ENCODE measurements at regions not wholly inside any gene's neighbourhood (a gene's known extent, or its start where the extent isn't known, plus 50 kb on each side); places are given as distances from the start of the nearest gene placed in this dataset.

DNA sequence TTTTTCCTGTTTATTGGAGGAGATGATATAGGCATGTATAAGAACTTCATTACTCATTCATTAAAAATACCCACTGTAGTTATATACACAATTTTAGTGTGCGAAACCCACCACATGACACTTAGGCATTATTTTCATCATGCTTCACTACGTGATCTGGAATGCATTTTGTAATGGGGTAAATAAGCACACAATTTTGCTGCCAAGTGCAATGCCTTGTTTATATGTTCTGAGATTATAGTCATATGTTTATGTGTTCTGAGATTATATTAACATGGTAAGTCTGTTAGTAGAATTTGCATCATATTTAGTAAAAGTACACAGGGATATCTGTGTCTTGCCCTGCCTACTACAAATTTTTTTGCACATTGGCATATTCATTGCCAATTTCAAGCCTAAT lies 1123.0 kb downstream of the LRFN5 start:
- no peak overlapping the region for H3K27ac Mint-ChIP-seq
- intact Hi-C loops (cut with micrococcal nuclease), result no loop called here
- H3K4me3 Mint-ChIP-seq, result no peak overlapping the region
- no peaks in the 10 kb centered on the region for H3K4me1 Mint-ChIP-seq
- H3K9me3 Mint-ChIP-seq, result peaks cover 5% of the 10 kb centered on the region
- no peaks in the 10 kb centered on the region for H3K36me3 Mint-ChIP-seq (ENCODE audit: low read depth)
- DNase-seq, result no peak
- H3K27me3 Mint-ChIP-seq, result no peaks in the 10 kb centered on the region

- H3K4me1 Mint-ChIP-seq, result no peaks in the 10 kb centered on the region
- H3K27ac Mint-ChIP-seq, result no peak overlapping the region
- DNase-seq, result no peak
- H3K27me3 Mint-ChIP-seq, result no peaks in the 10 kb centered on the region
- H3K4me3 Mint-ChIP-seq, result no peak overlapping the region
- no peaks in the 10 kb centered on the region for H3K36me3 Mint-ChIP-seq (ENCODE audit: low read depth)
- intact Hi-C loops (cut with micrococcal nuclease), result no loop called here
- peaks cover 5% of the 10 kb centered on the region for H3K9me3 Mint-ChIP-seq
These were observed 1112.7 kb downstream of the LRFN5 start for GRCh38 chr14:42719391-42719790.

GRCh38 chr14:42715316-42715715 lies 1108.6 kb downstream of the LRFN5 start:
- no peaks in the 10 kb centered on the region for H3K27me3 Mint-ChIP-seq
- no peaks in the 10 kb centered on the region for H3K36me3 Mint-ChIP-seq (ENCODE audit: low read depth)
- H3K9me3 Mint-ChIP-seq, result peaks cover 5% of the 10 kb centered on the region
- H3K27ac Mint-ChIP-seq, result no peak overlapping the region
- no peak overlapping the region for H3K4me3 Mint-ChIP-seq
- no peak for DNase-seq
- no peaks in the 10 kb centered on the region for H3K4me1 Mint-ChIP-seq
- intact Hi-C loops (cut with micrococcal nuclease), result no loop called here

GRCh38 chr14:42710071-42710470 lies 1103.4 kb downstream of the LRFN5 start:
- intact Hi-C loops (cut with micrococcal nuclease), result no loop called here
- no peak overlapping the region for H3K4me3 Mint-ChIP-seq
- no peak overlapping the region for H3K27ac Mint-ChIP-seq
- H3K27me3 Mint-ChIP-seq, result no peaks in the 10 kb centered on the region
- no peaks in the 10 kb centered on the region for H3K4me1 Mint-ChIP-seq
- H3K36me3 Mint-ChIP-seq (ENCODE audit: low read depth), result no peaks in the 10 kb centered on the region
- DNase-seq, result no peak
- H3K9me3 Mint-ChIP-seq, result peaks cover 5% of the 10 kb centered on the region

DNA sequence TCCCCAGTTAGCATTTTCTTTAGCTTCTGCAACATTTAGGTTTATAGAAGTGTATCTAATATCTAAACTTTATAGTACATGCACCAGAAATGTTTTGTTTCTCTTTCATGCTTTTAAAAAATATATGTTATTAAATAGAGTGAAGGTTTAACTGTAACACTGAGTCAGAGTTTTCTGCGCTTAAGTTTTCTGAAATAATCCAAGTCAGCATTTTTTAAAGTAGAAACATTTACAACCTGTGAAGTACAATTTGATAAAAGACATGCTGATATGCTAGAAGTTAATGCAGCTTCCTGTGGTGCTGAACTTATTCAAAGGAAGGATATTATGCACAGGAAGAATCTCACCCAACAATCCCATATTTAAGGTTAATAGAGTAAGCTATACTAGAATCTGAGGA lies 1096.8 kb downstream of the LRFN5 start:
- no peak overlapping the region for H3K27ac Mint-ChIP-seq
- intact Hi-C loops (cut with micrococcal nuclease), result no loop called here

DNA sequence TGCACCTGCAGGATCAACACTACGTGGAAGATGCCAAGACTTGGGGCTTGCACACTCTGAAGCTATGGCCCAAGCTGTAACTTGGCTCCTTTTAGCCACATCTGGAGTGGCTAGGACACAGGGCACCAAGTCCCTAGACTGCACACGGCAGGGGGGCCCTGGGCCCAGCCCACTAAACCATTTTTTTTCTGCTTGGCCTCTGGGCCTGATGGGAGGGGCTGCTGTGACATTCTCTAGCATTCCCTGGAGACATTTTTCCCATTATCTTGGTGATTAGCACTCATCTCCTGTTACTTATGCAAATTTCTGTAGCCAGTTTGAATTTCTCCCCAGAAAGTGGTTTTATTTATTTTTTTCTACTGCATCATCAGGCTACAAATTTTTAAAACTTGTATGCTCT lies 1080.7 kb downstream of the LRFN5 start:
- H3K27me3 Mint-ChIP-seq, result no peaks in the 10 kb centered on the region
- intact Hi-C loops (cut with micrococcal nuclease), result no loop called here
- H3K9me3 Mint-ChIP-seq, result peaks cover 3% of the 10 kb centered on the region
- H3K27ac Mint-ChIP-seq, result no peak overlapping the region
- no peaks in the 10 kb centered on the region for H3K4me1 Mint-ChIP-seq
- no peak overlapping the region for H3K4me3 Mint-ChIP-seq
- no peaks in the 10 kb centered on the region for H3K36me3 Mint-ChIP-seq (ENCODE audit: low read depth)
- no peak for DNase-seq

More for the DNA sequence above, 1096.8 kb downstream of the LRFN5 start:
- Mint-ChIP-seq H3K9me3 (peaks cover 4% of the 10 kb centered on the region), H3K4me1 (no peaks in the 10 kb centered on the region), H3K36me3 (ENCODE audit: low read depth) (no peaks in the 10 kb centered on the region), H3K4me3 (no peak overlapping the region), H3K27me3 (no peaks in the 10 kb centered on the region)
- DNase-seq, result no peak

GRCh38 chr14:42683707-42684106 lies 1077.0 kb downstream of the LRFN5 start:
- Mint-ChIP-seq H3K4me3 (no peak overlapping the region), H3K36me3 (ENCODE audit: low read depth) (no peaks in the 10 kb centered on the region), H3K4me1 (no peaks in the 10 kb centered on the region), H3K27me3 (no peaks in the 10 kb centered on the region), H3K27ac (no peak overlapping the region), H3K9me3 (peaks cover 3% of the 10 kb centered on the region)
- intact Hi-C loops (cut with micrococcal nuclease), result no loop called here
- DNase-seq, result no peak

DNA sequence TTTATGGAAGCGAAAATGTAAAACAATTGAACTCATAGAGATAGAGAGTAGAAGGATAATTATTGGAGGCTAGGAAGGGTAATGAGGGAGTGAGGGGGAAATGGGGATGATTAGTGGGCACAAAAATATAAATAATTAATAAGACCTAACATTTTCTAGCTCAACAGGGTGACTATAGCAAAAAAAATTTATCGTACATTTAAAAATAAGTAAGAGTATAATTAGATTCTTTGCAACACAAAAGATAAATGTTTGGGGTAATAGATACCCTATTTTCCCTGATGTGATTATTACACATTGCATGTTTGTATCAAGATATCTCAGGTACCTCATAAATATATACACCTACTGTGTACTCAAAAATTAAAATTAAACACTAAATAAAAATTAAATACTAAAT lies 1070.0 kb downstream of the LRFN5 start:
- intact Hi-C loops (cut with micrococcal nuclease), result no loop called here
- no peaks in the 10 kb centered on the region for H3K4me1 Mint-ChIP-seq
- H3K36me3 Mint-ChIP-seq (ENCODE audit: low read depth), result no peaks in the 10 kb centered on the region
- DNase-seq, result no peak
- no peaks in the 10 kb centered on the region for H3K27me3 Mint-ChIP-seq
- H3K9me3 Mint-ChIP-seq, result no peaks in the 10 kb centered on the region
- no peak overlapping the region for H3K27ac Mint-ChIP-seq
- no peak overlapping the region for H3K4me3 Mint-ChIP-seq

- H3K4me1 Mint-ChIP-seq, result no peaks in the 10 kb centered on the region
- DNase-seq, result no peak
- no peak overlapping the region for H3K27ac Mint-ChIP-seq
- intact Hi-C loops (cut with micrococcal nuclease), result no loop called here
- H3K9me3 Mint-ChIP-seq, result no peaks in the 10 kb centered on the region
- H3K27me3 Mint-ChIP-seq, result no peaks in the 10 kb centered on the region
- H3K4me3 Mint-ChIP-seq, result no peak overlapping the region
- H3K36me3 Mint-ChIP-seq (ENCODE audit: low read depth), result no peaks in the 10 kb centered on the region
These were observed 1067.3 kb downstream of the LRFN5 start for GRCh38 chr14:42673963-42674362.

- Mint-ChIP-seq H3K9me3 (no peaks in the 10 kb centered on the region), H3K4me1 (no peaks in the 10 kb centered on the region), H3K27me3 (no peaks in the 10 kb centered on the region), H3K27ac (no peak overlapping the region), H3K36me3 (ENCODE audit: low read depth) (no peaks in the 10 kb centered on the region), H3K4me3 (no peak overlapping the region)
- DNase-seq, result no peak
- intact Hi-C loops (cut with micrococcal nuclease), result no loop called here
These were observed 1065.0 kb downstream of the LRFN5 start for GRCh38 chr14:42671636-42672035.

GRCh38 chr14:42665083-42665482 lies 1058.4 kb downstream of the LRFN5 start:
- intact Hi-C loops (cut with micrococcal nuclease), result no loop called here
- peaks cover 12% of the 10 kb centered on the region for H3K9me3 Mint-ChIP-seq
- H3K27ac Mint-ChIP-seq, result no peak overlapping the region
- DNase-seq, result no peak
- no peak overlapping the region for H3K4me3 Mint-ChIP-seq
- no peaks in the 10 kb centered on the region for H3K4me1 Mint-ChIP-seq
- no peaks in the 10 kb centered on the region for H3K27me3 Mint-ChIP-seq
- H3K36me3 Mint-ChIP-seq (ENCODE audit: low read depth), result no peaks in the 10 kb centered on the region

DNA sequence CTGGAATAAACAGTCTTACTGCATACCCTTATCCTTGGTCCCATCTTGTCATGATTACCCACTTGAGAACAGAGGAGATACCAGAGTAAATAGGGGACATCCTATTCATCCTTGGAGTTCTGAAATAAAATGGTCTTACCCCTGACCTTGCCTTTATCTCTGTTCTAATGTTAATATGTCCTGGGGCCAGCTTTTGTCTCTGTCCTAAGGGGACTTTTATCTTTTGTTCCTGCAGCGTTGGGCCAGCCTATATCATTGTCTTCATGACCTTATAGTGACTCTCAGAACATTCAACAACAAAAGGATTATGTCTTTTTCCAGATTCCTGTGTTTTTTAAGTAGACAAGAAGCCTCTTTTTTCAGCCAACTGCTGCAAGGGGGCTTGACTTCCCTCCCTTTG lies 1057.5 kb downstream of the LRFN5 start:
- intact Hi-C loops (cut with micrococcal nuclease), result no loop called here
- H3K27ac Mint-ChIP-seq, result no peak overlapping the region
- H3K27me3 Mint-ChIP-seq, result no peaks in the 10 kb centered on the region
- H3K4me1 Mint-ChIP-seq, result no peaks in the 10 kb centered on the region
- H3K9me3 Mint-ChIP-seq, result peaks cover 16% of the 10 kb centered on the region
- no peak for DNase-seq
- H3K4me3 Mint-ChIP-seq, result no peak overlapping the region
- H3K36me3 Mint-ChIP-seq (ENCODE audit: low read depth), result no peaks in the 10 kb centered on the region

GRCh38 chr14:42654707-42655106 lies 1048.0 kb downstream of the LRFN5 start:
- Mint-ChIP-seq H3K9me3 (peaks cover 18% of the 10 kb centered on the region), H3K27me3 (no peaks in the 10 kb centered on the region), H3K4me1 (no peaks in the 10 kb centered on the region), H3K27ac (no peak overlapping the region), H3K36me3 (ENCODE audit: low read depth) (no peaks in the 10 kb centered on the region), H3K4me3 (no peak overlapping the region)
- intact Hi-C loops (cut with micrococcal nuclease), result no loop called here
- no peak for DNase-seq

DNA sequence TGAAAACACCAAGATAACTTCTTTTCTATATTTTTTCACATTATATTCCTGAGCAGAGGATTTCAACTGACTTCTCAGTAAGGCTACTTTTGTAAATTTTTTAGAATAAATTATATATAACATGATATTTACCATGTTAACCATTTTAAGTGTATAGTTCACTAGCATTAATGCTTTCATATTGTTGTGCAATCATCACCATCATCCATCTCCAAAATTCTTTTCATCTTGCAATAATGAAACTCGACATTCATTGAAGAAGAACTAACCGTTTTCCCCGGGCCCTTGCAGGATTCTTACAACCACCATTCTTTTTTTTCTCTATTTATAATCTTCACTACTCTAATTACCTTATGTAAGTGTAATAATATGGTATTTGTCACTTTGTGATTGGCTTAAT lies 1036.1 kb downstream of the LRFN5 start:
- DNase-seq, result no peak
- no peaks in the 10 kb centered on the region for H3K4me1 Mint-ChIP-seq
- peaks cover 15% of the 10 kb centered on the region for H3K9me3 Mint-ChIP-seq
- no peak overlapping the region for H3K27ac Mint-ChIP-seq
- no peaks in the 10 kb centered on the region for H3K27me3 Mint-ChIP-seq
- H3K36me3 Mint-ChIP-seq (ENCODE audit: low read depth), result no peaks in the 10 kb centered on the region
- H3K4me3 Mint-ChIP-seq, result no peak overlapping the region
- intact Hi-C loops (cut with micrococcal nuclease), result no loop called here

DNA sequence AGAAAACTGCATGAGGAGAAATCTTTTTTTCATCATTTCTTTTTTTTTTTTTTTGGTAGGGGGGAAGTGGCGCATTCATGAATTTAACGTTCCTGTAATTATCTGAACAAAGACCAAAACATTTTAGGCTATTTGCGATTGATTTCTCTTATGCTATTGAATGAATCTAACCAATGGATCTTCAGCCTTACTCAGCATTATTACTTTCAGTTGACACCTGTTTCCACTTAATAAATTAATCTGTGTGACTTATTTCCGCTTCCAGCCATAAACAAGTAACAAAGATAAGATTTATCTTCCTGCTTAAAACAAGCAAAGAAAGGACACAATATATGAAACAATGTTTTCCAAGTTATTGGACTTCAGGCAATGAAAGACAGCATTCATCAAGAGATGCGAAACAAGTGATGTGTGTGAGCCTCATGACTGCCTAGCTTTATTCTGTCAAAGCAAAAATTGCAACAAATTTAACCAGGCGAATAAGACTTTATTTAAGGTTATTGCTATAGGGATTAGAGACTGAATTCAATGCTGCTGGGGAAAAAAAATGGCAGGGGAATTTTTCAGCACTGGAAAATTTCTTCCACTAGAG lies 1026.9 kb downstream of the LRFN5 start:
- intact Hi-C loops (cut with micrococcal nuclease), result no loop called here
- H3K9me3 Mint-ChIP-seq, result peaks cover 7% of the 10 kb centered on the region
- no peak overlapping the region for H3K4me3 Mint-ChIP-seq
- no peaks in the 10 kb centered on the region for H3K4me1 Mint-ChIP-seq
- H3K27ac Mint-ChIP-seq, result no peak overlapping the region
- no peaks in the 10 kb centered on the region for H3K36me3 Mint-ChIP-seq (ENCODE audit: low read depth)
- no peaks in the 10 kb centered on the region for H3K27me3 Mint-ChIP-seq
- DNase-seq, result no peak
